ENCODE measurements at regions not wholly inside any gene's neighbourhood (a gene's known extent, or its start where the extent isn't known, plus 50 kb on each side); places are given as distances from the start of the nearest gene placed in this dataset.

DNA sequence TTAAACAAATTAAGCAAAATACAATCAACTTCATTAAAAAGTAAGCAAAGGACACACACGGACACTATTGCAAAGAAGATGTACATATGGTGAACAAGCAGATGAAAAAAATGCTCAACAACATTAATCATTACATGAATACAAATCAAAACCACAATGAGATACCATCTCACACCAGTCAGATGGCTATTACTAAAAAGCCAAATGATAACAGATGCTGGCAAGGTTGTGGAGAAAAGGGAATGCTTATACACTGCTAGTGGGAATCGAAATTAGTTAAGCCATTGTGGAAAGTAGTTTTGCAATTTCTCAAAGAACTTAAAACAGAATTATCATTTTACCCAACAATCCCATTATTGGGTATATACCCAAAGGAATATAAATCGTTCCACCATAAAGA is 636.2 kb upstream of the ST8SIA4 start:
- H3K4me3 ChIP-seq (ENCODE audit: low read depth in 1 of 3, low read length in 3 of 3): no peak overlapping the region
- no peak for TF ChIP-seq HNF4A (conservative IDR thresholded peaks at IDR 0.05)
- no peak for TF ChIP-seq JUND (IDR thresholded peaks at IDR 0.05)
- no peak for TF ChIP-seq RAD21 (IDR thresholded peaks at IDR 0.05)
- TF ChIP-seq, protein P1, sequence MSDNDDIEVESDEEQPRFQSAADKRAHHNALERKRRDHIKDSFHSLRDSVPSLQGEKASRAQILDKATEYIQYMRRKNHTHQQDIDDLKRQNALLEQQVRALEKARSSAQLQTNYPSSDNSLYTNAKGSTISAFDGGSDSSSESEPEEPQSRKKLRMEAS (IDR thresholded peaks at IDR 0.05): no peak
- TF ChIP-seq, protein P2, sequence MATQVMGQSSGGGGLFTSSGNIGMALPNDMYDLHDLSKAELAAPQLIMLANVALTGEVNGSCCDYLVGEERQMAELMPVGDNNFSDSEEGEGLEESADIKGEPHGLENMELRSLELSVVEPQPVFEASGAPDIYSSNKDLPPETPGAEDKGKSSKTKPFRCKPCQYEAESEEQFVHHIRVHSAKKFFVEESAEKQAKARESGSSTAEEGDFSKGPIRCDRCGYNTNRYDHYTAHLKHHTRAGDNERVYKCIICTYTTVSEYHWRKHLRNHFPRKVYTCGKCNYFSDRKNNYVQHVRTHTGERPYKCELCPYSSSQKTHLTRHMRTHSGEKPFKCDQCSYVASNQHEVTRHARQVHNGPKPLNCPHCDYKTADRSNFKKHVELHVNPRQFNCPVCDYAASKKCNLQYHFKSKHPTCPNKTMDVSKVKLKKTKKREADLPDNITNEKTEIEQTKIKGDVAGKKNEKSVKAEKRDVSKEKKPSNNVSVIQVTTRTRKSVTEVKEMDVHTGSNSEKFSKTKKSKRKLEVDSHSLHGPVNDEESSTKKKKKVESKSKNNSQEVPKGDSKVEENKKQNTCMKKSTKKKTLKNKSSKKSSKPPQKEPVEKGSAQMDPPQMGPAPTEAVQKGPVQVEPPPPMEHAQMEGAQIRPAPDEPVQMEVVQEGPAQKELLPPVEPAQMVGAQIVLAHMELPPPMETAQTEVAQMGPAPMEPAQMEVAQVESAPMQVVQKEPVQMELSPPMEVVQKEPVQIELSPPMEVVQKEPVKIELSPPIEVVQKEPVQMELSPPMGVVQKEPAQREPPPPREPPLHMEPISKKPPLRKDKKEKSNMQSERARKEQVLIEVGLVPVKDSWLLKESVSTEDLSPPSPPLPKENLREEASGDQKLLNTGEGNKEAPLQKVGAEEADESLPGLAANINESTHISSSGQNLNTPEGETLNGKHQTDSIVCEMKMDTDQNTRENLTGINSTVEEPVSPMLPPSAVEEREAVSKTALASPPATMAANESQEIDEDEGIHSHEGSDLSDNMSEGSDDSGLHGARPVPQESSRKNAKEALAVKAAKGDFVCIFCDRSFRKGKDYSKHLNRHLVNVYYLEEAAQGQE (IDR thresholded peaks at IDR 0.05): no peak
- TF ChIP-seq CTCF (IDR thresholded peaks at IDR 0.05; ENCODE audit: low read depth, low read length, missing input control): no peak
- no peak for TF ChIP-seq YY1 (IDR thresholded peaks at IDR 0.05)
- TF ChIP-seq, protein P3, sequence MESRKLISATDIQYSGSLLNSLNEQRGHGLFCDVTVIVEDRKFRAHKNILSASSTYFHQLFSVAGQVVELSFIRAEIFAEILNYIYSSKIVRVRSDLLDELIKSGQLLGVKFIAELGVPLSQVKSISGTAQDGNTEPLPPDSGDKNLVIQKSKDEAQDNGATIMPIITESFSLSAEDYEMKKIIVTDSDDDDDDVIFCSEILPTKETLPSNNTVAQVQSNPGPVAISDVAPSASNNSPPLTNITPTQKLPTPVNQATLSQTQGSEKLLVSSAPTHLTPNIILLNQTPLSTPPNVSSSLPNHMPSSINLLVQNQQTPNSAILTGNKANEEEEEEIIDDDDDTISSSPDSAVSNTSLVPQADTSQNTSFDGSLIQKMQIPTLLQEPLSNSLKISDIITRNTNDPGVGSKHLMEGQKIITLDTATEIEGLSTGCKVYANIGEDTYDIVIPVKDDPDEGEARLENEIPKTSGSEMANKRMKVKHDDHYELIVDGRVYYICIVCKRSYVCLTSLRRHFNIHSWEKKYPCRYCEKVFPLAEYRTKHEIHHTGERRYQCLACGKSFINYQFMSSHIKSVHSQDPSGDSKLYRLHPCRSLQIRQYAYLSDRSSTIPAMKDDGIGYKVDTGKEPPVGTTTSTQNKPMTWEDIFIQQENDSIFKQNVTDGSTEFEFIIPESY (IDR thresholded peaks at IDR 0.05): no peak
- TF ChIP-seq, protein P4, sequence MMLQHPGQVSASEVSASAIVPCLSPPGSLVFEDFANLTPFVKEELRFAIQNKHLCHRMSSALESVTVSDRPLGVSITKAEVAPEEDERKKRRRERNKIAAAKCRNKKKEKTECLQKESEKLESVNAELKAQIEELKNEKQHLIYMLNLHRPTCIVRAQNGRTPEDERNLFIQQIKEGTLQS (IDR thresholded peaks at IDR 0.05): no peak
- no peak for TF ChIP-seq EGR1 (IDR thresholded peaks at IDR 0.05; ENCODE audit: low read depth in 2 of 2)
- no peak for TF ChIP-seq FOXA2 (IDR thresholded peaks at IDR 0.05)
- no peak for TF ChIP-seq HNF4G (IDR thresholded peaks at IDR 0.05)
- TF ChIP-seq GABPA (IDR thresholded peaks at IDR 0.05 in 1 of 2, conservative IDR thresholded peaks at IDR 0.05 in 1 of 2): no peak
- TF ChIP-seq RXRA (IDR thresholded peaks at IDR 0.05): no peak
- no peak for TF ChIP-seq TAF1 (conservative IDR thresholded peaks at IDR 0.05)
- no peak overlapping the region for H3K27ac ChIP-seq (ENCODE audit: low read depth in 1 of 2, low read length in 2 of 2)
- H3K9me3 ChIP-seq (ENCODE audit: control insufficient read depth in 4 of 4, low read length in 3 of 4): no peaks in the 10 kb centered on the region
- H3K9ac ChIP-seq (ENCODE audit: low read depth in 1 of 2, low read length in 2 of 2): no peak overlapping the region
- H3K36me3 ChIP-seq (ENCODE audit: control insufficient read depth in 4 of 4, insufficient read depth in 3 of 4, low read depth in 1 of 4, low read length in 3 of 4): no peaks in the 10 kb centered on the region
- no peaks in the 10 kb centered on the region for H3K27me3 ChIP-seq (ENCODE audit: control insufficient read depth in 4 of 4, insufficient read depth in 4 of 4, low read length in 3 of 4)
- 54% methylated on average over 3 of the region's 3 CpGs for WGBS
- H3K4me1 ChIP-seq (ENCODE audit: control insufficient read depth in 4 of 4, insufficient read depth in 4 of 4, low read length in 3 of 4): no peaks in the 10 kb centered on the region
- DNase-seq (ENCODE audit: low spot score): no peak

- no peaks in the 10 kb centered on the region for H3K9me3 ChIP-seq (ENCODE audit: control insufficient read depth in 4 of 4, low read length in 3 of 4)
- no peak overlapping the region for H3K9ac ChIP-seq (ENCODE audit: low read depth in 1 of 2, low read length in 2 of 2)
- no peaks in the 10 kb centered on the region for H3K4me1 ChIP-seq (ENCODE audit: control insufficient read depth in 4 of 4, insufficient read depth in 4 of 4, low read length in 3 of 4)
- no peak overlapping the region for H3K27ac ChIP-seq (ENCODE audit: low read depth in 1 of 2, low read length in 2 of 2)
- no peaks in the 10 kb centered on the region for H3K27me3 ChIP-seq (ENCODE audit: control insufficient read depth in 4 of 4, insufficient read depth in 4 of 4, low read length in 3 of 4)
- DNase-seq (ENCODE audit: low spot score): no peak
- 43% methylated on average over 1 of the region's 1 CpG for WGBS
- TF ChIP-seq EGR1 (IDR thresholded peaks at IDR 0.05; ENCODE audit: low read depth in 2 of 2): no peak
- no peak for TF ChIP-seq GABPA (IDR thresholded peaks at IDR 0.05 in 1 of 2, conservative IDR thresholded peaks at IDR 0.05 in 1 of 2)
- TF ChIP-seq HNF4A (conservative IDR thresholded peaks at IDR 0.05): no peak
- TF ChIP-seq CTCF (IDR thresholded peaks at IDR 0.05; ENCODE audit: low read depth, low read length, missing input control): no peak
- no peak for TF ChIP-seq SP1 (IDR thresholded peaks at IDR 0.05)
- no peak overlapping the region for H3K4me3 ChIP-seq (ENCODE audit: low read depth in 1 of 3, low read length in 3 of 3)
- no peaks in the 10 kb centered on the region for H3K36me3 ChIP-seq (ENCODE audit: control insufficient read depth in 4 of 4, insufficient read depth in 3 of 4, low read depth in 1 of 4, low read length in 3 of 4)
Observed at GRCh38 chr5:101535626-101536025, 632.5 kb upstream of the ST8SIA4 start.

Measured in liver (tissue), 8 donors.